NCI-H1417 (cell line): ENCODE measurements at regions not wholly inside any gene's neighbourhood (a gene's known extent, or its start where the extent isn't known, plus 50 kb on each side); places are given as distances from the start of the nearest gene placed in this dataset.

Experiments
- DNase-seq, 3 experiments: peaks; one replicate each; lab custom pipeline; 2025; lab: John Stamatoyannopoulos, UW

- no peak for DNase-seq
Measured at GRCh38 chr4:26105337-26105736, 191.3 kb downstream of the SMIM20 start.

- no peak for DNase-seq
Measured at GRCh38 chr4:26105815-26106699, 192.0 kb downstream of the SMIM20 start.

- DNase-seq, result no peak
Measured at GRCh38 chr4:26106776-26107175, 192.8 kb downstream of the SMIM20 start.

GRCh38 chr4:26108054-26108453 lies 194.0 kb downstream of the SMIM20 start:
- DNase-seq, result no peak

GRCh38 chr4:26110493-26110892 lies 196.5 kb downstream of the SMIM20 start:
- DNase-seq, result peak; percentile 7 to 10 (median 8)

GRCh38 chr4:26113339-26113940 lies 199.4 kb downstream of the SMIM20 start:
- DNase-seq, result no peak

- DNase-seq, result no peak
Measured at GRCh38 chr4:26116057-26116456, 202.0 kb downstream of the SMIM20 start.

GRCh38 chr4:26120098-26120825 lies 200.6 kb upstream of the RBPJ start:
- DNase-seq, result peak in 1 of 3 experiments; percentile 13

- no peak for DNase-seq
Measured at GRCh38 chr4:26122690-26123089, 198.1 kb upstream of the RBPJ start.

GRCh38 chr4:26124753-26125321 lies 196.0 kb upstream of the RBPJ start:
- DNase-seq, result no peak

GRCh38 chr4:26126143-26126718 lies 194.6 kb upstream of the RBPJ start:
- no peak for DNase-seq

- no peak for DNase-seq
Measured at GRCh38 chr4:26126994-26127393, 193.8 kb upstream of the RBPJ start.

- no peak for DNase-seq
Measured at GRCh38 chr4:26127851-26128337, 192.9 kb upstream of the RBPJ start.

GRCh38 chr4:26130173-26130572 lies 190.6 kb upstream of the RBPJ start:
- DNase-seq, result no peak

- no peak for DNase-seq
Measured at GRCh38 chr4:26130841-26131432, 189.9 kb upstream of the RBPJ start.

GRCh38 chr4:26131711-26132110 lies 189.1 kb upstream of the RBPJ start:
- DNase-seq, result no peak

GRCh38 chr4:26132858-26133257 lies 188.0 kb upstream of the RBPJ start:
- DNase-seq, result no peak

GRCh38 chr4:26133840-26134239 lies 187.0 kb upstream of the RBPJ start:
- DNase-seq, result no peak

GRCh38 chr4:26135331-26135730 lies 185.5 kb upstream of the RBPJ start:
- DNase-seq, result no peak

- DNase-seq, result no peak
Measured at GRCh38 chr4:26136615-26137014, 184.2 kb upstream of the RBPJ start.

GRCh38 chr4:26137288-26137687 lies 183.5 kb upstream of the RBPJ start:
- no peak for DNase-seq
